GM12878 (cell line): ENCODE measurements at regions not wholly inside any gene's neighbourhood (a gene's known extent, or its start where the extent isn't known, plus 50 kb on each side); places are given as distances from the start of the nearest gene placed in this dataset.
"Not testable (repeated sequence)": the region's sequence is repeated elsewhere in the genome, so short reads cannot be mapped to it uniquely, and the experiment has no call there.

ENCODE experiments used
- BCL11A ChIP-seq: IDR thresholded peaks from 2 replicates; pipeline ENCODE4 v1.6.1; 2011; ENCODE audit warnings: low read depth, low read length
- EP300 ChIP-seq, 2 experiments: fragments of 150-350 bp in 1 of 2; IDR thresholded peaks; 2 replicates each; pipeline ENCODE4 v1.6.1; 2011 to 2012; ENCODE audit warnings: low read depth in 2 of 2, low read length in 2 of 2, borderline replicate concordance in 1 of 2, improper control_type of control experiment in 1 of 2, inconsistent platforms in 1 of 2; ENCODE audit not compliant: control insufficient read depth in 1 of 2
- EZH2 ChIP-seq: IDR thresholded peaks from 2 replicates; pipeline ENCODE4 v1.6.1; 2012; ENCODE audit warnings: low read depth, mild to moderate bottlenecking, control low read depth, inconsistent platforms, low read length, borderline replicate concordance; ENCODE audit not compliant: control insufficient read depth
- NR2C2 ChIP-seq: IDR thresholded peaks from 2 replicates; pipeline ENCODE4 v1.6.1; 2011; ENCODE audit warnings: borderline replicate concordance, low read depth; ENCODE audit not compliant: control insufficient read depth, insufficient read length
- POLR2A ChIP-seq: IDR thresholded peaks from 2 replicates; pipeline ENCODE4 v1.6.1; 2011; ENCODE audit warnings: low read depth, mild to moderate bottlenecking, low read length
- SIN3A ChIP-seq: IDR thresholded peaks from 2 replicates; pipeline ENCODE4 v1.6.1; 2012; ENCODE audit warnings: low read depth, low read length, improper control_type of control experiment
- SMC3 ChIP-seq: IDR thresholded peaks from 2 replicates; pipeline ENCODE4 v1.6.1; 2011; ENCODE audit warnings: low read length, improper control_type of control experiment, borderline replicate concordance
- TF ChIP-seq, protein P1 (sequence below): IDR thresholded peaks from 2 replicates; pipeline ENCODE4 v1.6.1; 2011; ENCODE audit warnings: low read depth, mild to moderate bottlenecking, low read length, moderate library complexity, borderline replicate concordance; ENCODE audit errors: extremely low read depth
- TF ChIP-seq, protein P2 (sequence below): fragments of 450-650 bp; formaldehyde crosslinking; IDR thresholded peaks from 2 replicates; pipeline ENCODE4 v1.4.0; 2020; ENCODE audit warnings: mild to moderate bottlenecking, moderate library complexity
- TF ChIP-seq, protein P3 (sequence below), 3 experiments: IDR thresholded peaks in 2 of 3; conservative IDR thresholded peaks in 1 of 3; 2 replicates each; pipeline ENCODE4 v1.5.1; 2011; ENCODE audit warnings: low read depth in 3 of 3, low read length in 3 of 3, mild to moderate bottlenecking in 3 of 3, control low read depth in 2 of 3, moderate library complexity in 2 of 3, inconsistent platforms in 1 of 3, mixed read lengths in 1 of 3; ENCODE audit not compliant: control insufficient read depth in 2 of 3, insufficient read depth in 1 of 3; ENCODE audit errors: extremely low read depth in 1 of 3

DNA sequence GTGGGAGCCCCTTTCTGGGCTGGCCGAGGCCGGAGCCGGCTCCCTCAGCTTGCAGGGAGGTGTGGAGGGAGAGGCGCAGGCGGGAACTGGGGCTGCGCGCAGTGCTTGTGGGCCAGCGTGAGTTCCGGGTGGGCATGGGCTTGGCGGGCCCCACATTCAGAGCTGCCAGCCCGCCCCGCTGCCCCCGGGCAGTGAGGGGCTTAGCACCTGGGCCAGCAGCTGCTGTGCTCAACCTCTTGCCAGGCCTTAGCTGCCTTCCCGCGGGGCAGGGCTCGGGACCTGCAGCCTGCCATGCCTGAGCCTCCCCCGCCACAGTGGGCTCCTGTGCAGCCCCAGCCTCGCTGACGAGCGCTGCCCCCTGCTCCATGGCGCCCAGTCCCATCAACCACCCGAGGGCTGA lies 136.9 kb upstream of the JADE1 start:
- not testable (repeated sequence) for TF ChIP-seq NR2C2; EP300 (IDR thresholded peaks at IDR 0.05; ENCODE audit: borderline replicate concordance in 1 of 2, control insufficient read depth in 1 of 2, low read depth in 2 of 2, low read length in 2 of 2); POLR2A; BCL11A; SMC3; SIN3A; EZH2
- TF ChIP-seq, protein P1, sequence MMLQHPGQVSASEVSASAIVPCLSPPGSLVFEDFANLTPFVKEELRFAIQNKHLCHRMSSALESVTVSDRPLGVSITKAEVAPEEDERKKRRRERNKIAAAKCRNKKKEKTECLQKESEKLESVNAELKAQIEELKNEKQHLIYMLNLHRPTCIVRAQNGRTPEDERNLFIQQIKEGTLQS = not testable (repeated sequence)
- TF ChIP-seq, protein P2, sequence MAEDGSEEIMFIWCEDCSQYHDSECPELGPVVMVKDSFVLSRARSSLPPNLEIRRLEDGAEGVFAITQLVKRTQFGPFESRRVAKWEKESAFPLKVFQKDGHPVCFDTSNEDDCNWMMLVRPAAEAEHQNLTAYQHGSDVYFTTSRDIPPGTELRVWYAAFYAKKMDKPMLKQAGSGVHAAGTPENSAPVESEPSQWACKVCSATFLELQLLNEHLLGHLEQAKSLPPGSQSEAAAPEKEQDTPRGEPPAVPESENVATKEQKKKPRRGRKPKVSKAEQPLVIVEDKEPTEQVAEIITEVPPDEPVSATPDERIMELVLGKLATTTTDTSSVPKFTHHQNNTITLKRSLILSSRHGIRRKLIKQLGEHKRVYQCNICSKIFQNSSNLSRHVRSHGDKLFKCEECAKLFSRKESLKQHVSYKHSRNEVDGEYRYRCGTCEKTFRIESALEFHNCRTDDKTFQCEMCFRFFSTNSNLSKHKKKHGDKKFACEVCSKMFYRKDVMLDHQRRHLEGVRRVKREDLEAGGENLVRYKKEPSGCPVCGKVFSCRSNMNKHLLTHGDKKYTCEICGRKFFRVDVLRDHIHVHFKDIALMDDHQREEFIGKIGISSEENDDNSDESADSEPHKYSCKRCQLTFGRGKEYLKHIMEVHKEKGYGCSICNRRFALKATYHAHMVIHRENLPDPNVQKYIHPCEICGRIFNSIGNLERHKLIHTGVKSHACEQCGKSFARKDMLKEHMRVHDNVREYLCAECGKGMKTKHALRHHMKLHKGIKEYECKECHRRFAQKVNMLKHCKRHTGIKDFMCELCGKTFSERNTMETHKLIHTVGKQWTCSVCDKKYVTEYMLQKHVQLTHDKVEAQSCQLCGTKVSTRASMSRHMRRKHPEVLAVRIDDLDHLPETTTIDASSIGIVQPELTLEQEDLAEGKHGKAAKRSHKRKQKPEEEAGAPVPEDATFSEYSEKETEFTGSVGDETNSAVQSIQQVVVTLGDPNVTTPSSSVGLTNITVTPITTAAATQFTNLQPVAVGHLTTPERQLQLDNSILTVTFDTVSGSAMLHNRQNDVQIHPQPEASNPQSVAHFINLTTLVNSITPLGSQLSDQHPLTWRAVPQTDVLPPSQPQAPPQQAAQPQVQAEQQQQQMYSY (CRISPR knock-in tag) = not testable (repeated sequence)
- TF ChIP-seq, protein P3, sequence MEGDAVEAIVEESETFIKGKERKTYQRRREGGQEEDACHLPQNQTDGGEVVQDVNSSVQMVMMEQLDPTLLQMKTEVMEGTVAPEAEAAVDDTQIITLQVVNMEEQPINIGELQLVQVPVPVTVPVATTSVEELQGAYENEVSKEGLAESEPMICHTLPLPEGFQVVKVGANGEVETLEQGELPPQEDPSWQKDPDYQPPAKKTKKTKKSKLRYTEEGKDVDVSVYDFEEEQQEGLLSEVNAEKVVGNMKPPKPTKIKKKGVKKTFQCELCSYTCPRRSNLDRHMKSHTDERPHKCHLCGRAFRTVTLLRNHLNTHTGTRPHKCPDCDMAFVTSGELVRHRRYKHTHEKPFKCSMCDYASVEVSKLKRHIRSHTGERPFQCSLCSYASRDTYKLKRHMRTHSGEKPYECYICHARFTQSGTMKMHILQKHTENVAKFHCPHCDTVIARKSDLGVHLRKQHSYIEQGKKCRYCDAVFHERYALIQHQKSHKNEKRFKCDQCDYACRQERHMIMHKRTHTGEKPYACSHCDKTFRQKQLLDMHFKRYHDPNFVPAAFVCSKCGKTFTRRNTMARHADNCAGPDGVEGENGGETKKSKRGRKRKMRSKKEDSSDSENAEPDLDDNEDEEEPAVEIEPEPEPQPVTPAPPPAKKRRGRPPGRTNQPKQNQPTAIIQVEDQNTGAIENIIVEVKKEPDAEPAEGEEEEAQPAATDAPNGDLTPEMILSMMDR (IDR thresholded peaks at IDR 0.05 in 2 of 3, conservative IDR thresholded peaks at IDR 0.05 in 1 of 3; ENCODE audit: control insufficient read depth in 2 of 3, extremely low read depth in 1 of 3, insufficient read depth in 1 of 3, low read depth in 3 of 3, low read length in 3 of 3) = not testable (repeated sequence)
